Lung microvascular endothelial cell (primary cell): ENCODE measurements at regions not wholly inside any gene's neighbourhood (a gene's known extent, or its start where the extent isn't known, plus 50 kb on each side); places are given as distances from the start of the nearest gene placed in this dataset.

Experiments
- DNase-seq, 2 donors: peaks; one replicate each; pipeline versions ENCODE4 v3.0.0 to v3.0.0-alpha.2; 2010; ENCODE audit warnings: low read depth in 2 of 2

- DNase-seq = peak in 1 of 2 donors; percentile 59
Observed at GRCh38 chr12:130017591-130018449, 114.0 kb upstream of the TMEM132D start.

GRCh38 chr12:130018614-130019013 lies 114.8 kb upstream of the TMEM132D start:
- no peak for DNase-seq

- DNase-seq = peak; percentile 41 to 50
Observed at GRCh38 chr12:130026608-130027176, 122.9 kb upstream of the TMEM132D start.

GRCh38 chr12:130027798-130028197 lies 124.0 kb upstream of the TMEM132D start:
- no peak for DNase-seq

- no peak for DNase-seq
Observed at GRCh38 chr12:130029151-130029550, 125.3 kb upstream of the TMEM132D start.

- DNase-seq = no peak
Observed at GRCh38 chr12:130031041-130031440, 127.2 kb upstream of the TMEM132D start.

GRCh38 chr12:130031571-130032189 lies 127.9 kb upstream of the TMEM132D start:
- DNase-seq = peak; percentile 56 to 57

GRCh38 chr12:130041983-130042812 lies 120.1 kb upstream of the FZD10 start:
- DNase-seq = peak in 1 of 2 donors; percentile 52

- no peak for DNase-seq
Observed at GRCh38 chr12:130043685-130044406, 118.4 kb upstream of the FZD10 start.

GRCh38 chr12:130044991-130045621 lies 117.2 kb upstream of the FZD10 start:
- DNase-seq = no peak

- no peak for DNase-seq
Observed at GRCh38 chr12:130049666-130050065, 112.6 kb upstream of the FZD10 start.

- no peak for DNase-seq
Observed at GRCh38 chr12:130051900-130052299, 110.4 kb upstream of the FZD10 start.

- no peak for DNase-seq
Observed at GRCh38 chr12:130053651-130054069, 108.6 kb upstream of the FZD10 start.

- no peak for DNase-seq
Observed at GRCh38 chr12:130054803-130055202, 107.5 kb upstream of the FZD10 start.

- DNase-seq = no peak
Observed at GRCh38 chr12:130058926-130059472, 103.3 kb upstream of the FZD10 start.

GRCh38 chr12:130063866-130064265 lies 98.4 kb upstream of the FZD10 start:
- no peak for DNase-seq

- DNase-seq = no peak
Observed at GRCh38 chr12:130064999-130065398, 97.3 kb upstream of the FZD10 start.

GRCh38 chr12:130066742-130067141 lies 95.5 kb upstream of the FZD10 start:
- no peak for DNase-seq

- DNase-seq = no peak
Observed at GRCh38 chr12:130068741-130069140, 93.5 kb upstream of the FZD10 start.

GRCh38 chr12:130070126-130070611 lies 92.1 kb upstream of the FZD10 start:
- peak in 1 of 2 donors; percentile 69 for DNase-seq
